Heart right ventricle (tissue), 16 donors: ENCODE measurements at regions not wholly inside any gene's neighbourhood (a gene's known extent, or its start where the extent isn't known, plus 50 kb on each side); places are given as distances from the start of the nearest gene placed in this dataset.
A peak's percentile ranks its signal among the peaks of the same experiment; 100 is the strongest.

Source experiments
- ATAC-seq, 8 donors: fragments of 200-7000 bp; cut with Tn5 transposase; one replicate each; pipeline ENCODE4 v1.9.1; 2020; ENCODE audit warnings: mild to moderate bottlenecking in 8 of 8, moderate library complexity in 8 of 8, moderate number of reproducible peaks in 1 of 8
- DNase-seq, 2 donors: peaks; one replicate each; pipeline ENCODE4 v3.0.0-alpha.2; 2020
- H3K27ac ChIP-seq, 10 donors: fragments of 200-600 bp; sonication (generic) in 2 of 10; one replicate each; pipeline versions ENCODE4 v1.5.0 to v1.8.0; 2020 to 2022; ENCODE audit warnings: mild to moderate bottlenecking in 3 of 10
- H3K27me3 ChIP-seq, 7 donors: fragments of 200-600 bp; one replicate each; pipeline ENCODE4 v1.8.0; 2021 to 2022; ENCODE audit warnings: mild to moderate bottlenecking in 2 of 7
- H3K36me3 ChIP-seq, 9 donors: fragments of 200-600 bp; sonication (generic) in 1 of 9; one replicate each; pipeline versions ENCODE4 v1.5.0 to v1.8.0; 2020 to 2022; ENCODE audit warnings: mild to moderate bottlenecking in 2 of 9
- H3K4me1 ChIP-seq, 9 donors: fragments of 200-600 bp; sonication (generic) in 1 of 9; one replicate each; pipeline versions ENCODE4 v1.5.0 to v1.8.0; 2020 to 2022; ENCODE audit warnings: mild to moderate bottlenecking in 4 of 9
- H3K4me3 ChIP-seq, 10 donors: fragments of 200-600 bp; sonication (generic) in 2 of 10; one replicate each; pipeline versions ENCODE4 v1.5.0 to v1.8.0; 2020 to 2022; ENCODE audit warnings: mild to moderate bottlenecking in 7 of 10, moderate library complexity in 2 of 10
- H3K9me3 ChIP-seq, 11 donors: fragments of 200-600 bp in 10 of 11; sonication (generic) in 2 of 11; one replicate each; pipeline versions ENCODE4 v1.5.0 to v1.8.0; 2013 to 2022; ENCODE audit warnings: mild to moderate bottlenecking in 2 of 11, control low read depth in 1 of 11, moderate library complexity in 1 of 11
- CTCF ChIP-seq, 9 donors: fragments of 200-600 bp; sonication (generic) in 2 of 9; IDR thresholded peaks; one replicate each; pipeline versions ENCODE4 v1.5.0 to v1.8.0; 2021 to 2022; ENCODE audit warnings: antibody characterized with exemption in 9 of 9, mild to moderate bottlenecking in 5 of 9, moderate library complexity in 1 of 9
- WGBS, 2 donors: extraction: QIAGEN DNeasy Blood & Tissue Kit; methylation state at CpG; one replicate each; pipeline ENCODE4 v1.1.7; 2013; ENCODE audit warnings: inconsistent platforms in 1 of 2; 5-methylcytosine and 5-hydroxymethylcytosine counted together
- intact Hi-C, 10 donors: fragments of 100-400 bp; cut with DNase I; formaldehyde crosslinking; loops; one replicate each; pipeline versions ENCODE4 v1.11.1 to v1.14.2; 2022
- donor health status: Arrhythmogenic right ventricular cardiomyopathy.
- donor health status: ischemic (EF 13 %, LVEDD 7.1; RV severe dilation, severe dysfunction).
- donor health status: healthy with polysubstance abuse.
- donor health status: DM: no; HTN: yes; CAD: no.
- donor health status: DM: no; HTN: no; CAD: no.
- donor health status: ischemic (EF 25% LVEDD 6.9; RV normal size, moderate dysfunction).
- donor health status: ischemic (EF 25% LVEDD 5.7; RV mildly dilated, moderate dysfunction).
- donor health status: healthy.
- donor health status: DM: yes; HTN: yes; CAD: no.
- donor health status: Ischemic cardiomyopathy.
- donor health status: ischemic (EF 35%, LVEDD 5.7; RV mildly dilated, moderate dysfunction).
- donor health status: nonischemic (EF 11% LVEDD 7.7; RV severe dilation, severe dysfunction).
- donor health status: DM: yes; HTN: yes; CAD: no.
- donor health status: PGD.
- donor health status: ischemic (EF 29% LVEDD 5.4; RV normal size, mild dysfunction).
- donor health status: nonischemic (EF 23%, LVEDD 6.1; RV moderate dilation, normal function).

GRCh38 chr19:31675193-31675913, 326.1 kb upstream of the TSHZ3 start:
- no peak for DNase-seq
- 59 to 69% methylated on average over 10 of the region's 10 CpGs for WGBS, 2 donors
- H3K27me3 ChIP-seq, result peaks cover 0 to 14% (median 0%) of the 10 kb centered on the region in 7 donors
- intact Hi-C loops, result loop anchor here in 7 of 10 donors (5.0 to 10.0 kb wide), 4 partner anchors 367 to 549 kb away; no protein-coding TSS in a partner anchor
- H3K36me3 ChIP-seq, result no peaks in the 10 kb centered on the region
- ATAC-seq, result no peak
- H3K4me1 ChIP-seq, result no peaks in the 10 kb centered on the region
- H3K4me3 ChIP-seq, result no peak overlapping the region
- H3K27ac ChIP-seq, result no peak overlapping the region
- TF ChIP-seq CTCF (IDR thresholded peaks at IDR 0.05), result no peak
- H3K9me3 ChIP-seq, result no peaks in the 10 kb centered on the region

GRCh38 chr19:31676271-31677004, 327.2 kb upstream of the TSHZ3 start:
- ATAC-seq, result peak in 1 of 8 donors; percentile 52
- intact Hi-C loops, result loop anchor here in 7 of 10 donors (2.0 to 10.0 kb wide), 5 partner anchors 366 to 548 kb away; no protein-coding TSS in a partner anchor
- peaks cover 0 to 17% (median 0%) of the 10 kb centered on the region in 7 donors for H3K27me3 ChIP-seq
- DNase-seq, result no peak
- no peak overlapping the region for H3K4me3 ChIP-seq
- whole genome bisulfite sequencing, 2 donors, result 43 to 51% methylated on average over 3 of the region's 3 CpGs
- no peak overlapping the region for H3K27ac ChIP-seq
- H3K4me1 ChIP-seq, result no peaks in the 10 kb centered on the region
- no peaks in the 10 kb centered on the region for H3K36me3 ChIP-seq
- TF ChIP-seq CTCF (IDR thresholded peaks at IDR 0.05), result peak in 7 of 9 donors; percentile 20 to 48 (median 39)
- H3K9me3 ChIP-seq, result no peaks in the 10 kb centered on the region

- TF ChIP-seq CTCF (IDR thresholded peaks at IDR 0.05), result no peak
- no peak for DNase-seq
- Histone ChIP-seq H3K4me1 (no peaks in the 10 kb centered on the region), H3K27ac (no peak overlapping the region), H3K27me3 (peaks cover 0 to 10% (median 0%) of the 10 kb centered on the region in 7 donors), H3K9me3 (no peaks in the 10 kb centered on the region), H3K36me3 (no peaks in the 10 kb centered on the region), H3K4me3 (no peak overlapping the region)
- ATAC-seq, result no peak
- intact Hi-C loops, result loop anchor here in 7 of 10 donors (5.0 to 10.0 kb wide), 4 partner anchors 364 to 546 kb away; no protein-coding TSS in a partner anchor
- 72 to 73% methylated on average over 3 of the region's 3 CpGs for WGBS, 2 donors
Observed at GRCh38 chr19:31678421-31678820, 329.2 kb upstream of the TSHZ3 start.

- H3K4me1 ChIP-seq, result no peaks in the 10 kb centered on the region
- no peak overlapping the region for H3K4me3 ChIP-seq
- H3K9me3 ChIP-seq, result peaks cover 0 to 2% (median 0%) of the 10 kb centered on the region in 11 donors
- no peaks in the 10 kb centered on the region for H3K36me3 ChIP-seq
- intact Hi-C loops, result no loop called here
- no peak for TF ChIP-seq CTCF (IDR thresholded peaks at IDR 0.05)
- peaks cover 0 to 12% (median 0%) of the 10 kb centered on the region in 7 donors for H3K27me3 ChIP-seq
- DNase-seq (no peak), ATAC-seq (no peak)
- WGBS, 2 donors, result 52 to 58% methylated on average over 4 of the region's 4 CpGs
- no peak overlapping the region for H3K27ac ChIP-seq
Observed at GRCh38 chr19:31681121-31681520, 331.9 kb upstream of the TSHZ3 start.
